GM12872 (cell line): ENCODE measurements at regions not wholly inside any gene's neighbourhood (a gene's known extent, or its start where the extent isn't known, plus 50 kb on each side); places are given as distances from the start of the nearest gene placed in this dataset.

Experiments
- TF ChIP-seq, protein P1 (sequence below): IDR thresholded peaks from 3 replicates; pipeline ENCODE4 v1.5.1; 2011; ENCODE audit warnings: low read depth, mild to moderate bottlenecking, low read length, moderate library complexity; ENCODE audit not compliant: insufficient read depth

DNA sequence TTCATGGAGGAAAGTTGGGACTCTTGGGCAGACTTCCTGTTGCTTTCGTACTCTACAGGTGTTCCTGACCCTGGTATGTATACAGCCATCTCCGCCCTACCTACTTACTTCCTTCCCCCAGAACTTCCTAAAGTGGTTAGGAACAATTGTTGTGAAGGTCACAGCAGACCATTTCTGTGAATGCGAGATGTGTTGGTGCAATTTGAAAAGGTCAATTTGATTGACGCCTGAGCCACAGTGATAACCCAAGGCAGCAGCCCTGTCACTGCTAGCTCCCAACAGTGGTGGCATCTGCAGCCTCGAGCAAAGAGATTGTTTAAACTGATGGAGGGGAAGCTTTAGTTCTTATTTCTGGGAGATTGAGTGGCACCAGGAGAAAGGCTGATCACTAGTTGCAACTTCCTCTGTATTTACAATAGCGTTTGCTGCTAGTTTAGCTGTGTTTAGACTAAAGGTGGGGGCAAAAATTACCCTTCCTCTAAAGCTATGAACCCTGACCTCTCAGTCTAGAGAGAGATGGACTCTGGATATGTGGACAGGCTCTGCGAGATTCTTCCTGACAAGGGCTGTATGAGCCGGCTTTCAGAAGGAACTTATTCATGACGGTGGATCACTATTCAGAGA, 78.3 kb upstream of the MAP4K3 start:
- TF ChIP-seq, protein P1, sequence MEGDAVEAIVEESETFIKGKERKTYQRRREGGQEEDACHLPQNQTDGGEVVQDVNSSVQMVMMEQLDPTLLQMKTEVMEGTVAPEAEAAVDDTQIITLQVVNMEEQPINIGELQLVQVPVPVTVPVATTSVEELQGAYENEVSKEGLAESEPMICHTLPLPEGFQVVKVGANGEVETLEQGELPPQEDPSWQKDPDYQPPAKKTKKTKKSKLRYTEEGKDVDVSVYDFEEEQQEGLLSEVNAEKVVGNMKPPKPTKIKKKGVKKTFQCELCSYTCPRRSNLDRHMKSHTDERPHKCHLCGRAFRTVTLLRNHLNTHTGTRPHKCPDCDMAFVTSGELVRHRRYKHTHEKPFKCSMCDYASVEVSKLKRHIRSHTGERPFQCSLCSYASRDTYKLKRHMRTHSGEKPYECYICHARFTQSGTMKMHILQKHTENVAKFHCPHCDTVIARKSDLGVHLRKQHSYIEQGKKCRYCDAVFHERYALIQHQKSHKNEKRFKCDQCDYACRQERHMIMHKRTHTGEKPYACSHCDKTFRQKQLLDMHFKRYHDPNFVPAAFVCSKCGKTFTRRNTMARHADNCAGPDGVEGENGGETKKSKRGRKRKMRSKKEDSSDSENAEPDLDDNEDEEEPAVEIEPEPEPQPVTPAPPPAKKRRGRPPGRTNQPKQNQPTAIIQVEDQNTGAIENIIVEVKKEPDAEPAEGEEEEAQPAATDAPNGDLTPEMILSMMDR = no peak

DNA sequence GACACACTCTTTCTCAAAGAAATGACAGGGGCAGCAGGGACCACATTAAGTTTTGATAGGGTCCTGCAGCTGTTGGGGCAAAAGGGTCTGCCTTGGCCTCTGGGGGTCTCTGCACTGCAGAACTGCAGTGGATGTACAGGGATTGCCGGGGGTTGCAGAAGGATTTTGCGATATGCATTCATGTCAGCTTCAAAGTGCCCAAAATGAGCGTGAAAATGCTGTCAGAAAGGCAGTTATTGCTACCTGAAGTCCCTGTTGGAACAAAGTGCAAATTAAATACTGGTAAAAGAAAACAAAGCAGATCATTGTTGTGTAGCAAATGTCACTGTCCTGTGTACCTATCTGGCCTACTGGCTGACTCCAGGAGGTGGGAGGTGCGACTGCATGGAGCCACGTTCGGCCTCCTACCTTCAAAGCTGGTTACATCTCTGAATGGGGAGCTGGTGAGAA, 78.8 kb upstream of the MAP4K3 start:
- TF ChIP-seq, protein P1 = no peak

DNA sequence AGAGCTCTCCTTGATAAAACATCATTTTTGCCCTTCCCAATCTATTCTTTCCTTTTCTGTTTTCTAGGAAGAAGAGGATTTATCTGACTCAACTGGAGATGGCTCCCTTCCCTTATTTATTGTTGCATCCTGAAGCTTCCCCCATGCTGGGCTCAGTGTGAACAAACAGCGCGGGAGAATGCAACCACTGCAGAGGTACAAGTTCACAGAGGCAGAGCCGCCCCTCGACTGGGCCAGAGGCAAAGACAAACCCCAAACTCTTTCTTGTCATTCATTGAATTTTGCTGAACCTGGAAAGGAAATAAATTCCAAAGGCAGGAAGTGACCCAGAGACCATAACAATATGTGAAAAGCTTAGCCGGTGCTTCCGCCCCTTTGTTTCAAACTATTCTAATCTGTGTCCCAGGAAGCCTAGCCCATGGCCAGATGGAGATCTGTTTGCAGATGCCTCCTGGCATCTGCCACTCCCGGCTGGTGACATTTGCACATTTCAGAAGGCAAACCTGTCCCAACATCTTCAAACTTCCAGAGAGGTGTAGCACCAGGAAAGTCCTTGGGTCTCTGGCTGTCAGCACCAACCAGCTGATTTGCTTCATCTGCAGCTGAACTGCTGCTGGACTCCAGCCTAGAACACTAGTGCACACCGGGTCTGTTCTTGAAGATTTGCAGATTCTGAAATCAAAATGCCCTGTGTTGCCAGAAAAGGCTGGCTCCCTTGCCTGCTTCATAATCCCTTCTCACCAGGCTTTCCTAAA, 79.4 kb upstream of the MAP4K3 start:
- TF ChIP-seq, protein P1 = no peak

DNA sequence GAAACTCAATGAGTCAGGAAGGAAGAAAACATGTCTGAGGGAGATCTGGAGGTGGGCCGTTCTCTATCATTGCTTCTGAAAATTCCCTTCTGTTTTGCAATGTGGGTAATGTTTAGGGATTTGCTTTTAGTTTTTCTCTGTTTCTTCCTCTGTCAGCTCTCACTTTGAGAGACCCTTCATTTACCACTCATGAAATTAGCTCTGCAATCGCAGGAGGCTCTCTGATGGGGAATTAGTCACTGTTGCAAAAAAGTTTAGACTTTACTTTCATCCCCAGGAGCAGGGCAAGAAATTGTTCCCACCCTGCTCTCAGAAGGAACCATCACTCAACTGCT, 80.0 kb upstream of the MAP4K3 start:
- TF ChIP-seq, protein P1 = no peak

DNA sequence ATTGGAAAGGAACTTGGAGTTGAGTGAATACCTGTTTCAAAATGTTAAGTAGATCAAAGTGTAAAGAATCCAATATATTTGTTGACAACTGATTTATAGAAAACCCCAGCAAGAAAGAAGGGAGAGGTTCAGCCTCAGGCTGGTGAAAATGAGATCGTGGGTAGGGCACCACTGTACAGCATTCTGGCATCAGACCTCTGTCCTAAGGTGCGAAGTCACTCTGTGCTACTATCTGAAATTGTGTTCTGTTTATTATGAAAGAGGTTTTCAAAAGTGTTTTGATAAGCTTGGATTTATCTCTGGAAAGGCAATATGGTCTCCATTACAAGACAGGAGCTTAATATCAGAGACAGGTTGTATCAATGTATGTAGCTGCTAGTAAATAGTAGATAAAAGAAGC, 80.5 kb upstream of the MAP4K3 start:
- TF ChIP-seq, protein P1 = no peak

DNA sequence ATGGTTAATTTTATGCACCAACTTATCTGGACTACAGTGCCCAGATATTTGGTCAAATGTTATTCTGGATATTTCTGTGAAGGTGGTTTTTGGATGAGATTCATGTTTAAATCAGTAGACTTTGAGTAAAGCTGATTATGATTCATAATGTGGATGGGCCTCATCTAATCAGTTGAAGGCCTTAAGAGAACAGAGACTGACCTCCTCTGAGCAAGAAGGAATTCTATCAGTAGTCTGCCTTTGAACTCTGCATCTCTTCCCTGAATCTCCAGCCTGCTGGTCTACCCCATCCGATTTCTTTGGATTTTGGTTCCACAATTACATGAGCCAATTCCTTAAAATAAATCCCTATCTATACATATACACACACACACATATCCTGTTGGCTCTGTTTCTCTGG, 82.8 kb upstream of the MAP4K3 start:
- TF ChIP-seq, protein P1 = no peak

DNA sequence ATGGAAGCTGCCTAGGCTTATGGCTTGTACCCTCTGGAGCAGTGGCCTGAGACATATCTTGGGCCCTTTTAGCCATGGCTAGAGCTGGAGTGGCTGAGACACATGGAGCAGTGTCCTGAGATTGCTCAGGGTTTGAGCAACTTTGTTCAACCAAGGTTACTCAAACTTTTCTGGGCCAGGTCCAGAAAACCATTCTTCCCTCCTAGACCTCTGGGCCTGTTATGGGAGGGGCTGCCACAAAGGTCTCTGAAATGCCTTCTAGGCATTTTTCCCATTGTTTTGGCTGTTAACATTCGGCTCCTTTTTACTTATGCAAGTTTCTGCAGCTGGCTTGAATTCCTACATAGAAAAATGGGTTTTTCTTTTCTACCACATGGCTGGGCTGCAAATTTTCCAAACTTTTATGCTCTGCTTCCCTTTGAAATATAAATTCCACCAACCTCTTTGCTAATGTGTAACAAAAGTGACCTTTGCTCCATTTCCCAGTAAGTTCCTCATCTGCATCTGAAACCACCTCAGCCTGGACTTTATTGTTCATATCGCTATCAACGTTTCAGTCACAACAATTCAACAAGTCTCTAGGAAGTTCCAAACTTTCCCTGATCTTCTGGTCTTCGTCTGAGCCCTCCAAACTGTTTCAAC, 84.9 kb upstream of the MAP4K3 start:
- TF ChIP-seq, protein P1 = no peak
